ENCODE measurements at regions not wholly inside any gene's neighbourhood (a gene's known extent, or its start where the extent isn't known, plus 50 kb on each side); places are given as distances from the start of the nearest gene placed in this dataset.
"Not testable (repeated sequence)": the region's sequence is repeated elsewhere in the genome, so short reads cannot be mapped to it uniquely, and the experiment has no call there.

DNA sequence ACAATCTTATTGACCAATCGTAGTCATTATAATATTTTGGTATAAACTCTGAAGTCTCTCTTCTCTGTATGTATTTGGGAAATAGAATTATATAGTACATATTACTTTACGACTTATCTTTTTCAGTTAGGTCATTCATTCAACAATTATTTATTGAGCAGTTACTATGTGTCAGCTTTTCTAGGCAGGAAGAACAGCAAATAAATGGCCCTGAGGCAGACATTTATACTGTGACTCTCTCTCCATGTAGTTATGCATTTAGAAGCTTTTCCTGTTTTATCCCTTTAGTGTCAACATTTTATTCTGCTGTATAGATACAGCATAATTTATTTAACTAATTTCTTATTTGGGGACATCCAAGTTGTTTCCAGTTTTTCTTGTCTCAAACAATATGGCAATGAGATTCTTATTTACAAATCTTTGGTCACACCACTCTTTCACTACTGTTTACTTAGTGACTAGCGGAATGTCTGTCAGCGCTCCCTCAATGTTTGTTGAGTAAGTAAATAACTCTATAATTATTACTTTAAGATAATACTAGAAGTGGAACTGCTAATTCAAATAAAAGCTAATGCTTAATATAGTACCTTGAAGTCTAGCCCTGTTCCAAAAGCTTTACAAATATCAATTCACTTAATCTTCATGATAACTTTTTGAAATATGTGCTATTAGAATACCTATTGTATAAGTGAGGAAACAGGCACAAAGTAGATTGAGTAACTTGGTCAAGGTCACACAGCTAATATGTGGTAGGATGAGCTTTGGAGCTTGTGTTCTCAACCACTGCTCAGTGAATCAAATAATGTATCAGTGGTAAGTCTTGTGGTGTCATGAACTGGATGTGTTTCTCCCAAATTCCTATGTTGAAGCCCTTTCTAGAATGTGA is 465.6 kb downstream of the SIPA1L2 start:
- DNase-seq (ENCODE audit: low spot score), result no peak

DNA sequence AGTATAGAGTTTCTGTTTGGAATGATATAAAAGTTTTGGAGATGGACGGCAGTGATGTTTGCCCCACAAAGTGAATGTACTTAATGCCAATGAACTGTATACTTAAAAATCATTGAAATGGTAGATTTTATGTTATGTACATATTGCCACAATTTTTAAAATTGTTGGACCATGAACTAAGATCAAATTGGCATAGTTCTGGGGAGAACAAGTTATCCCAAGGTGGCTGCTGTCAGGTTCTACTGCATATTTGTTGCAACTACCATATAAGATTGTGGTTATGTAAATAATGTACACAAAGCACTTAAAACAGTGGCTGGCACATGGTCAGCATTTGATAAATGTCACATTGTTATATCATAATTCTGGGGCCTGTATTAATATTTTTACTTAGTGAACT is 466.4 kb downstream of the SIPA1L2 start:
- no peak for DNase-seq (ENCODE audit: low spot score)

DNA sequence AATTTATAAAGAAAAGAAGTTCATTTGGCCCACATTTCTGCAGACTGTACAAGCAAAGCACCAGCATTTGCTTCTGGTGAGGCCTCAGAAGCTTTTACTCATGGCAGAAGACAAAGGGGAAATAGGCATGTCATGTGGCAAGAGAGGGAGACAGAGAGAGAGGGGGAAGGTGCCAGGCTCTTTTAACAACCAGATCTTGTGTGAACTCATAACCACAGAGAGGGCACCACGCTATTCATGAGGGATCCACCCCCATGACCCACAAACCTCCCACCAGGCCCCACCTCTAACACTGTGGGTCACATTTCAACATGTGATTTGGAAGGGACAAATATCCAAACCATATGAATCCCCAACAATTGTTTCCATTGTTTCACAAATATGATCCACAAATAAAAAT is 467.9 kb downstream of the SIPA1L2 start:
- DNase-seq (ENCODE audit: low spot score), result no peak

DNA sequence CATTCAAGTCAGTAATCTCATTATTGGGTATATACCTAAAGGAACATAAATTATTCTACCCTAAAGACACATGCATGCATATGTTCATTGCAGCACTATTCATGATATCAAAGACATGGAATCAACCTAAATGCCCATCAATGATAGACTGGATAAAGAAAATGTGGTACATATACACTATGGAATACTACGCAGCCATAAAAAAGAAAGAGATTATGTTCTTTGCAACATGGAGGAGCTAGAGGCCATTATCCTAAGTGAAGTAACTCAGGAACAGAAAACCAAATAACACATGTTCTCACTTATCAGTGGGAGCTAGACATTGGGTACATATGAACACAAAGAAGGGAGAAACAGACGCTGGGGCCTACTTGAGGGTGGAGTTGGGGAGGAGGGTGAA is 471.4 kb downstream of the SIPA1L2 start:
- not testable (repeated sequence) for DNase-seq (ENCODE audit: low spot score)

DNA sequence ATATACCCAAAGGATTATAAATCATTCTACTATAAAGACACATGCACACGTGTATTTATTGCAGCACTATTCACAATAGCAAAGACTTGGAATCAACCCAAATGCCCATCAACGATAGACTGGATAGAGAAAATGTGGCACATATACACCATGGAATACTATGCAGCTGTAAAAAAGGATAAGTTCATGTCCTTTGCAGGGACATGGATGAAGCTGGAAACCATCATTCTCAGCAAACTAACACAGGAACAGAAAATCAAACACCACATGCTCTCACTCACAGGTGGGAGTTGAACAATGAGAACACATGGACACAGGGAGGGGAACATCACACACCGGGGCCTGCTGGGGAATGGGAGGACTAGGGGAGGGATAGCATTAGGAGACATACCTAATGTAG is 473.9 kb downstream of the SIPA1L2 start:
- DNase-seq (ENCODE audit: low spot score), result not testable (repeated sequence)

DNA sequence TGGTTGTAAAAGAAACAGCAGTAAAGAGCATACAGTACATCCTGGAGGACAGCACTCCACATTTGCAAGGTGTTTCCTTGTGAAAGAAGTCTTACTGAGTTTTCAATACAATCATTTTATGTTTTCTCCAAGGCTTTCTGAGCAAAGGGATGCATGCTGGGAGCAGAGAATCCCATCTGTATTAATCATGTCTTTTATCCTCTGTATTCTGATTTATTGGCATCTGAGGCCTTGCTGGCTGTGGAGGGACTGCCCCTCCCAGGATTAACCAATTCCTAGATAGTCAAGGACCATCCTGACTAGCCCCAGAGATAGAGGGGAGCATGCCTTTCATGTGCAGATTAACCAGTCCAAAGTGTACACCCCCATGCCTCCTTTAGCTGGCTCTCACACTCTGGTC is 476.3 kb downstream of the SIPA1L2 start:
- no peak for DNase-seq (ENCODE audit: low spot score)

DNA sequence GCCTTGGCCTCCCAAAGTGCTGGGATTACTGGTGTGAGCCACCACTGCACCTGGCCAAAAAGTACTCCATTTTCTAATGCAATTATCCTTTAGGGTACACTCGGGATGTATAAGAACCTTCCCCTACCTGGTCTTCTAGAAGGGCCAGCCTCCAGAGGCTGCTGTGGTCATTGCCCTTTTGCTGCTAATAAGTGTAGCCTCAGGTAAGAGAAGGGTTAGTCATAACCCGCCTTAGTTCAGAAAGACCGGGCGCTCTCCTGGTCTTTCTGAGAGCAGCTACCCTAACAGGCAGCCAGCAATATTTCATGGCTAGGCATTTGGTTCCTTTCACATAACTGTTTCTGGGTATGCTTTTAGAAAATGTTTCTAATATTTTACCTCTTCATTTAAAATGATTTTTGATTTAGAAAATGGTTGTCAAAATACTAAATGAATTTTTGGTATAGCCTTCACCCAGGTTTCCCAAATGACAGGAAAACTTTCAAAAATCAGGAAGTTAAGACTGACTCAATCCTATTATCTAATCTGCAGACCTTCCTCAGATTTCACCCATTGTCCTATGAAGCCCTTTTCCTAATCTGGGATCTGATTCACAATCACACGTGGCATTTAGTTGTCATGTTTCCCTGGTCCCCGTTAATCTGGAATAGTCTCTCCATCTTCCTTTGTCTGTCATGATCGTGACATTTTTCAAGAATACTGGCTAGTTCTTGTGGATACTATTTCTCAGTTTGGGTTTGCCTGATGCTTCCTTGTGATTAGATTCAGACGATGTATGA is 479.0 kb downstream of the SIPA1L2 start:
- no peak for DNase-seq (ENCODE audit: low spot score)

DNA sequence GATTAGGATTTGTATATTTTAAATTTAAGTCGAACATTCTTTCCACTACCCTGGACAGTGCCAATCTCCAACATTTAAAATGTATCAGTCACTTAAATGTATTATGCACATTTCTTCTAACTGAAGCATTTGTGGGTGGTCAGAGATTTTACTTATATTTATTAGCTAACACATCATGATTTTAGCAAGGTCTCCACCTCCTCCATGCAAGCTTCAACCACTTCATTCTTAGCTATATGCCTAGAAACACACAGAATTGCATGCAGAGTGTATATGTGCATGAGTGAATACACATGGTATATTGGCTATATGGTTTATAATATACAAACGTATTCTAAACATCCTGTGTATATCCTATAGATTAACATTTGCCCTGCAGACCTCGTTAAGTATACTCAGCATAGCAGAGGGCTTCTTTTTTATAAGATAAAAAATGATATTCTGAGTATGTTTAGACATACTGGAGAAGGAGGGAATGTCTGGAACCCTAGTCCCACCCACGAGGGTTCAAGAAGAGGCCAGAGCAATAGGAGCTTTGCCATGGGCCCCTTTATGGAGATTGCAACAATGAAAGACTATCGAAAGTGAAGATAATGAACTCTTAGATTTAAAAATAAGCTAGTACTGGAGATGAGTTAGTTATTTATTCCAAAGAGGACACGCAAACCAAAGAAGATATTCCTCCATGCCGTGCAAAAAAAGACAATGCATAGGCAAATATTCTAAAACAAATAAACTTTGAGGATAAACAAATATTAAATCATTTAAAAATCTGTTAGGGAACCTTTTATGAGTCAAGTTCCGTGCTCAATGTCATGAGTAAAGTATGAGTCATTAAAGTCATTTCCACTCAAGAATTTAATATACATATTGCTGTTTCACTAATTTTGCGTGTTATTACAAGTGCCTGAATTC is 480.4 kb downstream of the SIPA1L2 start:
- peak; percentile 28 for DNase-seq (ENCODE audit: low spot score)

DNA sequence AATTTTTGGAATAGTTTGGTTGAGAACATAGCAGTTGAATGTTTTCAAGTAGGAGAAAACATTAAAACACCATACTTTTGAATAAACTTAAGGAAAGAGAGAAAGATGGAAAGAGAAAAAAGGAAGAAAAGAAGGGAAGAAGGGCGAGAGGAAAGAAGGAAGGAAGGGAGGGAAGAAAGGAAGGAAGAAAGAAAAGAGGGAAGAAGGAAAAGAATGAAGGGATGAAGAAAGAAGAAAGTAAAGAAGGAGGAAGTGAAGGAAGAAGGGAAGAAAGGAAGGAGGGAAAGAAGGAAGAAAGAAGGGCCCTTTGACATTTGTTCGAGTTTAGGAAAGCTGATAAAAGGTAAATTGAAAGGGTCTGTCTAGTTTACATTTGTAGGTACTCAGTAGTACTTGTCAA is 482.7 kb downstream of the SIPA1L2 start:
- no peak for DNase-seq (ENCODE audit: low spot score)

DNA sequence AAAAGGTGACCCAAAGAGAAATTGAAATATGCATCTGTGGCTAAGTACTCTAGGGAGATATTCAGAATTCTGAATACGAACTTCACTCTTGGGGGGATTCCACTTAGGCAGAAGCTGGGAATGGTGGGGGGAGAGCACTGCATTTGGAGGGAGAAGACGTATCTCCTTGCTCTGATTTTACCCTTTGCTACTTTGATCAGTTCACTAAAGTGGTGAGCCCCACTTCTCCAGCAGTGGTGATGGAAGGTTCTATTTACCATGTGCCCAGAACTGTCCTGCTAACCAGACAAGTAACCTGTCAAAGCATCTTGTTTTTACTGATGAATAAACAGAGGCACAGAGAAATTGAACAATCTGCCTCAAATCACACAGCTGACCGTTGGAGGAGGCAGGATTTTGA is 483.4 kb downstream of the SIPA1L2 start:
- no peak for DNase-seq (ENCODE audit: low spot score)

DNA sequence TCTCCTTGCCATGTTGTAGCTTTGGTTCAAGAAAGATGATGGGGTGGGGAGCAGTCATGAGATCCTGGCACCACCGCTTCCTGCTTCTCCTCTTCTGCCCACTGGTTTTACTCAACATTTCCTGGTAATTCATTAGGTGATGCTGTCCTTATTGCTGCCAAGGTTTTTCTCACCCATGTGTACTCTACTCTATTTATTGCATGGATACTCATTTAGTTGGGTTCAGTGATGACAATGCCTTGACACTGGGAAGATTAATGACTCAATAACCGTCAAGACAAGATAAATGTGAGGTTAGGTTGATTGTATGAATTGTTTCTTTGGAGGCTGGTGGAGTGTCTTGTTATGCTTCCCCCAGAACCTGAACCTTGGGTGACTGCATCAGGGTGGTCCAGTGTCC is 484.2 kb downstream of the SIPA1L2 start:
- DNase-seq (ENCODE audit: low spot score), result no peak

DNA sequence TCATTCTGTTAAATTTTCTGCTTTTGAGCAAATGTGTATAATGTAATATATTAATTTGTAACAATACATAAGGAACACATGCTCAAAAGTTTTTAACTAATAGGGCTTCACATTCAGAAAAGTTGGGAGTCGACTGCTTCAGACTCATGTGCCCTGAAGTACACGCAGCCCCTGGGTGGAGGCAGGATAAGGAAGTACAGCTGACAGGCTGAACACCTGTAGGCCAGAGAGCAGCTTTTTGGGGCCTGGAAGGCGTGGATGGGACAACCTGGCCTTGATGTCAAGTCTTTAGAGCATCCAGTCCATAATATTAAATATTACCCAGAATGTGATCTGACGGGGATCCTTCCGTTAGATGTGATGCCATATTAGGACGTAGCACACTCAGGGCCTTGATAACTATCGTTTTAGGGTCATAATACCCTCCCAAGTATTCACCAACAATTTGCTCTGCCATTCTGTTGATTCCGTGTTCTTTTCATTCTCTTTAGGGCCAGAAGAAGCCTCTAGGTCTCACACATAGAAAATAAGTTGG is 485.2 kb downstream of the SIPA1L2 start:
- no peak for DNase-seq (ENCODE audit: low spot score)

DNA sequence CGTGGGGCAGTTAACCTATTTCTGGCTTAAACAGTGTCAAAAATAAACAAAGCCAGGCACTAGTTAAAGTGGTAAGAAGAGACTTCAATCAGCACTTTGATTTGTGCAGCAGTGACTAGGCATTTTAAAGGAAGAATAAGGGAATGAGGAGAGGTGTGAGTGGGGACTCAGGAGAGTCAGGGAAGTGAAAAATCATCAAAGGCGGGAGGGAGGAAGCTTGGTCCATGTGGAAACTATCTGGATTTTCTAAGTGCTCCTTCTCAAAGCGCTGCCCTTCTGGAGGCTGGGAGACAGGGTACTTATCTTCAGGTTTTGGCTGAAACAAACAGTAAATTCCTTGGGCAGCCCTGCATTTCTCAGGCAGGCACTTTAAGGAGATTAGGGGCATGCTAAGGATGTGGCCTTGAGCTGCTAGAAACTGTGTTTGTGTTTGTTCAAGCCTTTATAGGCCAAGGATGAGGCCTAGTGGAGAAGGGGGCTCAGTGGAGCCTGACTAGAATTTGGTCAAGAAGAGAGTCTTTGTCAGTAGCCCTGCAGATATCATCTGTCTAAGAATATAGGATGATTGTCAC is 486.5 kb downstream of the SIPA1L2 start:
- DNase-seq (ENCODE audit: low spot score), result no peak

DNA sequence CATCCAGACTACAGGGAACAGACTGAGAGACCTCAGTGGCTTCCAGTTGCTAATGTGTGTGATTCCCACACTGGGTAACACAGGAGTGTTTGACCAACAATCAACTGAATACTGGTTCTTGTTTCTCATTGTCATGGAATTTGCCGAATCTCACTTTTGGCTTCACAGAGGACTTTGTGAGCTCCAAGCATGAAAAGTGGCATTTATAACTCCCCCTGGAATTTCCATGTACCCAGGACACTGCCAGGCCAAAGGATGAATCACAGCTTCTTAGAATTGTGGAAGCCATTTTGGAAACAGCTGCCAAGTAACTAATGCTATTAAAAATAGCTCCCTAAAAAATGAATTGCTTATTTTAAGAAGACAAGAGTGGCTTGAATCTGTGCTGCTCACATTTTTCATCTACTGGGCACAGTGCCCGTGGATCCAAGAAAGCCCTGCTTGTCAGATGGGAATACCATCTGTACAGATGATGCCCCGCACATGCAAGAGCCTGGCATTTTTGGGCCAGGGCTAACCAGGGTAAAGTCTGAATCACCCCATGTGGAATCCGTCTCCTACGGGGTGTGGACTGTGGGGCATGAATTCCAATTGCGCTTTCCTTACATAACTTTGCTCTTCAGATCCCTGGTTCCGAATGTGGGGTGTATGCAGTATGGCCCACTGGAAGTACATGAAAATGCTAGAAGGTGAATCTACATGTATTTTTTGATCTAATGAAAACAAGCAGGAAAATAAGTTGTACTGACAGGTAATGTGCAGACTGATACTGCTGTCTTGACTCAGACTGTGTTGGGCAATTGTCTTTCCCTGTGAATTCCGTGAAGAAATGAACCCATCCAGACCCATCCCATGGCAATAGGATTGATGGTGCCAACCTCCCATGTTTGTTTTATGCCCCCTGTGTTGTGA is 487.3 kb downstream of the SIPA1L2 start:
- DNase-seq (ENCODE audit: low spot score), result peak; percentile 37

DNA sequence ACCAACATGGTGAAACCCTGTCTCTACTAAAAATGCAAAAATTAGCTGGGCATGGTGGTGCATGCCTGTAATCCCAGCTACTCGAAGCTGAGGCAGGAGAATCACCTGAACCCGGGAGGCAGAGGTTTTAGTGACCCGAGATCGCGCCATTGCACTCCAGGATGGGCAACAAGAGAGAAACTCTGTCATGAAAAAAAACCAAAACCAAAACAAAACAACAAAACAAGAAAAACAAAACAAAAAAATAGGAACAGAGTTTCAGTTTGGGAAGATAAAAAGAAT is 488.8 kb downstream of the SIPA1L2 start:
- DNase-seq (ENCODE audit: low spot score), result not testable (repeated sequence)

DNA sequence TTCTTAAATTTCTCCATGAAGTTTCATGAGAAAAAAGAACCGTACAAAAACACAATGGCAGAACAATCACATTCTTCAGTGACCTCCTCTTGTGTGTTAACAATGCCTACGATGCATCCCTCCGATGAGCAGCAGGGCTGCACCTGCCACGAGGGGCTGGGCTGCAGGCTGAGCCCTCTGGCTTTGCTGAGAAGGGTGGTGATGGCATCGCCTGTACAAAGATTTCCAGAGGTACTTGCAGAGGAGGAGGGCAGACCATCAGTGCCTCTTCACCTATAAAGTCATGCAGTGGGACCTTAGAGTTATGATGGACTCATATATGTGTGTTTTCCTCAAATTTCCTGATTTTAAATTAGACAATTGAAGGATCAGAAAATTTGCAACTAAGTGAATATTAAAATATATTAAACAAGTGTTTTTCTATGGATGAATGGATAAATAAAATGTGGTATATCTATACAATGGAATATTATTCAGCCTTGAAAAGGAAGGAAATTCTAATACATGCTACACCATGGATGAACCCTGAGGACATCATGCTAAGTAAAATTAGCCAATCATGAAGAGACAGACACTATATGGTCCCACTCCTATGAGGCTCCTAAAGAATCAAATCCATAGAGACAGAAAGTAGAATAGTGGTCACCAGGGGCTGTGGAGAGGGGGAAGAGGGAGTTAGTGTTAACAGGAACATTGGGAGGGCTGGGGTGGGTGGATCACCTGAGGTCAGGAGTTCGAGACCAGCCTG is 489.3 kb downstream of the SIPA1L2 start:
- DNase-seq (ENCODE audit: low spot score), result no peak

DNA sequence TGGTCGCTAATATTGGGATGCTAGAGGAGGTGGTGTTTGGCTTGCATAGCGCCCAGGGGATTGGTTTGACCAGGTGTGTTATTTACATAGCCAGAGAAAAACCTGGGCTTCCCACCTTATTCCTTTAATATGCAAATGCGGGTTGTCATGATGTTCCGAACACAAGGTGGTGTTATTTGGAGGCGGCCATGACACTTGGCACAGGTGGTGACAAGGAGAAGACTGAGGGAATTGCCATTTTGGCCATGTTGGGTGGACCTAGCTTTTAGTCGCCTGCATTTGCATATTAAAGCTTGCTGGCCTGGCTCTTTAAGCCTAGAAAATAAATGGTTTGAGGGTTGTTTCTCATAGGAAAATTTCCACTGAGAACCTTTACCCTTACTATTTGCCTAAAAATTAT is 490.5 kb downstream of the SIPA1L2 start:
- DNase-seq (ENCODE audit: low spot score), result no peak

DNA sequence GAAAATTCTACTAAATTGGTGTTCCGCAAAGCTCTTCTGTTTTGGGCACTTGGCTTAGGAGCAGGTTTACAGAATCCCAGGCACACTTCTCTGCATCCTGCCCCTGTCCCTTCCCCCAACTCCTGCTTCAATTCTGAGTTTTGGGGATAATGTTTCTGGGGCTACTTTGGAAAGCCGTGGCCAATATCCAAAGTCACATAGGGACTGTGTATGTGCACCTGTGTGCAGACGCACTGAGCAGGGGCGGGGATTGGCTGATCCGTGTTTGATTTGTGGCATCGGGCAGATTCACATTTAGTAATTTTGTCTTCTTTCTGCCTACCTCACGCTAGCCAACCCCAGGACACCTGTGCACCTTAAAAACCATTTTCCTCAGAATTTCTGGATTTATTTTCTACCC is 491.9 kb downstream of the SIPA1L2 start:
- no peak for DNase-seq (ENCODE audit: low spot score)

DNA sequence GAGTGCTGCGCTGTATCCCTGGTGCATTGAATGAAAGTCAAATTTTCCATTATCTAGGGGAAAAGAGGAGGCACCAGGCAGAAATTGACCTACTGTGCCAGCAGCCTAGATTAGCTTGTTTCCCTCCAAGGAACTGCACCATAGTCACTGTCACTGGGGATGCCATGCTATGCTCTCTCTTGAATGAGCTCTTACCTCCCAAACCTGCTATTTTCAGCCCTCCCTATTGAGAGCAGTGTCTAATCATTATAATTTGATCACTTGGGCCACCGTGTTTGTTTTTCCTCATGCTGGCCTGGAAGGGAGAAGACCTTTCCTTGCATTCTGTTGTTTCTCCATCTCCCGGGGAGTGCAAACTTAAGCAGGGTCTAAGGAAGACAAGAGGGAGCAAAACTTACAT is 492.9 kb downstream of the SIPA1L2 start:
- DNase-seq (ENCODE audit: low spot score), result no peak

DNA sequence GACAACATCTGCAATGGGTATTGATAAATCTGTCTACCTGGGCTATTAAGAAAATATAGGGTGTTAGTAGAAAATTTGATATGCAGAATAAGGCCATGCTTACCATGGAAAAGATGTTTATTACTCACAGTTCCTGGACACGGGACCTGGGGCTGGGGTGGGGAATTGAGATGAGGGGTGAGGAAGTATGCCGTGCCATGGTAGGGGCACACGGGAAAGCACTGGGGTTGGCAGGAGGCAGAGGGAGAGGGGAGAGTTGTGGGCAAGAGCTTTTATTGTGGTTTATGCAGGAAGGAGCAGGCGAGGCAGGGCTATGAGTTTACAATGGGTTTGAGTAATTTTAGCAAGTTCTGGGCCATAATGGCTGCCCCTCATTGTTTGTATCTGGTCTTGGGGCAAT is 493.8 kb downstream of the SIPA1L2 start:
- no peak for DNase-seq (ENCODE audit: low spot score)

All from LoVo (cell line).